GM19397 (cell line): ENCODE measurements at regions not wholly inside any gene's neighbourhood (a gene's known extent, or its start where the extent isn't known, plus 50 kb on each side); places are given as distances from the start of the nearest gene placed in this dataset.

ENCODE experiments used
- ATAC-seq: cut with Tn5 transposase; IDR thresholded peaks from one replicate; pipeline ENCODE4 v1.9.1; 2021; ENCODE audit warnings: mild to moderate bottlenecking, moderate library complexity; ENCODE audit not compliant: unreplicated experiment

DNA sequence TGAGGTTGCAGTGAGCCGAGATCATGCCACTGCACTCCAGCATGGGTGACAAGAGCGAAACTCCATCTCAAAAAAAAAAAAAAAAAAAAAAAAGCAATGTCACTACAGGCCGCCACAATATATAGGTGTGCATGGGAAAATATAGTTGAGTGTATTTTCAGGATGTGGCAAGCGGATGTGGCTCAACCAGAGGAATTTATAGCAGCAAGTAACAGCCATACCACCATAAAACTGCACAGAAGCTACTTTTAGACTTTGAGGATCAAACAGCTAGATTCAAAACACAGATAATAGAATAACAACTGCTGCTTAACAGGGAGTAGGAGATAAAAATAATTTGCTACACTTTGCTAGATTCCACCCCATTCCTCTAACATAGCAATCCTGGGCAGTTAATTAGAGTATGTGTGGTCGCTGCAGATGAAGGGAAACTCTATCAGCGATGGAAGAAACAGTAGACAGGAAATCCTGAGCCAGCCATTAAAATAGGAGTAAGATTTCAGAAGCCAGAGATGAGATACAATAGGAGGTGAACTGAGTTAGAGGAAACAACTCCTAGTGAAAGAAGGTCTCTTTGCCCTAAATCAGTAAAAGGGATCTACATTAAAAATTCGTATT lies 318.7 kb upstream of the STT3B start:
- ATAC-seq: no peak

DNA sequence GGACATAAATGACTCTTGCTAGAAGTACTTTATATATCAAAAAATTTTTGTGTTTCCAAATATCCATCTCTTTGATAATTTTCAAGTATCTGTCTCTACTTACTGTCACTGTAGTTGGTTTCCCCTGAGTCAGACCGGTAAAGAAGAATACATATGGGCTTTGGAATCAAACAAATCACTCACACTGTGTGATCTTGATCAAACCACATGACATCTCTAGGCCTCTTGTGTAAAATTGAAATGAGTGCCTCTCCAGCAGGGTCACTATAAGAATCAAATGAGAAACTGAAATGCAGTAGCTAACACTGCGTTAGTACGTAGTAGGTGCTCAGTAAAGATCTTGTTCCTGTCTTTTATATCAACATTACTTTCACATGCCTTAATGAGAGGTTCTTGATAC lies 314.6 kb upstream of the STT3B start:
- no peak for ATAC-seq

DNA sequence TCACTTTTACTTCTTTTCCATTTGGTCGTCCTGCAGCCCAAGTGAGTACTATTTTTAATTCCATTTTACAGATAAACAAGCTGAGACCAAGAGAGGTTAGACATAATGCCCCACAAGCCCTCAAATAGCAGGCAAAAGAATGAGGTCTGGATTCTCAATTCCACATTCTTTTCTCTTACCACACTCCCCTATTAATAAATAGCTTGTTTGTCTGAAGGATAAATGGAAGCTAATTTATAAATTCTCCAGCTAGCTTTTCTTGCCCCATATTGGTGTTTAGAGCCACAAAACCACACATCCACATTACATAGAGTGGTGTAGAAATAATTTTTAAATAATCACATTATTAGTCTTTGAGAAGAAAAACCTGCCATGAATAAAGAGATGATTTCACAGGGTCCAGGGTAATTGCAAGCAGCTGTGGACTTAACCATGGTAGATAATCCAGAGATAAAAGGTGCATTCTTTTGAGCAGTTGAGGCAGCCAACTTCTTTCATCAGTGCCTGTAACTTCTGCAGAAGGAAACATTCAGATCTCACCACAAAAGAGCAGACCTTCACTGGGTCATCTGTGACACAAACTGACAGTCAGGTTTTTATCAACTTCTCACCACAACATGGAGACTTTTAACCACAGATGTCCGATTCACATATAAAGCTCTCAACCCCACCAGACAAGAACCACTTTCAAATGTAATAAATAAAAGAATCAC lies 313.4 kb upstream of the STT3B start:
- no peak for ATAC-seq

DNA sequence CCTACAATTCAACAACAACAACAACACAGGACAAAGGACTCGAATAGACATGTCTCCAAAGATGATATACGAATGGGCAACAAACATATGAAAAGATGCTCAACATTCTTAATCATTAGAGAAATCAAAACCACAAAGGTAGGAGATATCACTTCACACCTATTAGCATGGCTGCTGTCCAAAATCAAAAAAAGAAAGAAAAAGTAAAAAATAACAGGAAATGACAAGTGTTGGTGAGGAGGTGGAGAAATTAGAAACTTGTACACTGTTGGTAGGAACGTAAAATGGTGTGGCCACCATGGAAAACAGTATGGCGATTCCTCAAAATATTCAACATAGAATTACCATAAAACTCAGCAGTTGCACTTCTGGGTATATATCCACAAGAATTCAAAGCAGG lies 312.3 kb upstream of the STT3B start:
- no peak for ATAC-seq

DNA sequence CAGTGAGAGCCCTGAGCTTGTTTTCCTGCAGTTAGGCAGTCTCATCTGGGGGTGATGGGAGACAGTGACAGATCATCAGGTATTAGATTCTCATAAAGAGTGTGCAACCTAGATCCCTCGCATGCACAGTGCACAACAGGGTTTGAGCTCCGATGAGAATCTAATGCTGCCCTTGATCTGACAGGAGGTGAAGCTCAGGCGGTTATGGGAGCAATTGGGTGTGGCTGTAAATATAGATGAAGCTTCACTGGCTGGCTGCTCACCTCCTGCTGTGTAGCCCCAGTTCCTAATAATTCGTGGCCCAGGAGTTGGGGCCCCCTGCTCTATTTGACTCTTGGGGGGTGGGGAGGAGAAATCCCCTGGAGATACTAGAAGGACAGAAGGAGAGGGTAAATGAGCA lies 309.4 kb upstream of the STT3B start:
- ATAC-seq: no peak

DNA sequence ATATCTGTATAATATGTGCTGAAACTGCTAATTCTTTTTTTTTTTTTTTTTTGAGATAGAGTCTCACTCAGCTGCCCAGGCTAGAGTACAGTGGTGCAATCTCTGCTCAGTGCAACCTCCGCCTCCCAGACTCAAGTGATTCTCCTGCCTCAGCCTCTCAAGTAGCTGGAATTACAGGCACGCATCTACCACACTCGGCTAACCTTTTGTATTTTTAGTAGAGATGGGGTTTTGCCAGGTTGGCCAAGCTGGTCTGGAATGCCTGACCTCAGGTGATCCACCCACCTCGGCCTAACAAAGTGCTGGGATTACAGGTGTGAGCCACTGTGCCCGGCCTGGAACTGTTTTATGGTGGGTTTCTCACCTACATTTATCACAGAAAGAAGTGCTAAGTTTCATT lies 307.8 kb upstream of the STT3B start:
- no peak for ATAC-seq

DNA sequence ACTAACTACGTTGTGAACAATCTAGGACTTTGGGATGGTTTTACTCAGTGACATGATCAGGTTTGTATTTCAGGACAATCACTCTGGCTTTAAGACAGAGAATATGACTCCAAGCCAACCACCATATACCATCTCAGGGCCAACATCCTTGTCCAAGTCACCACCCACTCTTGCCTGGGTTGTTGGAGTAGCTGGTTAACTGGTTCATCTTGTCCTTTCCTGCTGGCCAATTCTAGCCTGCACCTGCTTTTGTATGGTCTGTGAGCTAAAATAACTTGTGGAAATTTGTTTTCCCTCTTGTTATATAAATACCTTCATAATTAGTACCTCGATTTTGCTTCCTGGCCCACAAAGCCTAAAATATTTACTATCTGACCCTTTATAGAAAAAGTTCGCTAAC lies 306.8 kb upstream of the STT3B start:
- ATAC-seq: no peak

DNA sequence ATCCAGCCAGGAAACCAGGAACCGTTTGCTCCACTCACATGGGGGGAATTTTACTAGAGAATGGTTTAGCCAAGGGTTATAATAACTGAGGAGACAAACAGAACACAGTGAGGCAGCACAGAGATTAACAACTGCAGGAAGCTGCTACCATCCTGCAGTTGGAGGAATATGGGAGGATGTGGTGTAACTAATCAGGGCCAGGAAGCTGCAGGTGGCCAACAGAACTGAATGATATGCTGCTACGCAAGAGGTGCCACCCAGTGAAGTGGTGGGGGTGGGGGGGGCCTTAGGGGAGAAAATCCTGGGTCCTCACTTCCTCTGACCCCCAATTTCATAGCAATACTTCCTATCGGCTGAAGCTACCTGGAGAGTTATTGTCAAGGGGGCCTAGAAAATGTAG lies 306.4 kb upstream of the STT3B start:
- no peak for ATAC-seq

DNA sequence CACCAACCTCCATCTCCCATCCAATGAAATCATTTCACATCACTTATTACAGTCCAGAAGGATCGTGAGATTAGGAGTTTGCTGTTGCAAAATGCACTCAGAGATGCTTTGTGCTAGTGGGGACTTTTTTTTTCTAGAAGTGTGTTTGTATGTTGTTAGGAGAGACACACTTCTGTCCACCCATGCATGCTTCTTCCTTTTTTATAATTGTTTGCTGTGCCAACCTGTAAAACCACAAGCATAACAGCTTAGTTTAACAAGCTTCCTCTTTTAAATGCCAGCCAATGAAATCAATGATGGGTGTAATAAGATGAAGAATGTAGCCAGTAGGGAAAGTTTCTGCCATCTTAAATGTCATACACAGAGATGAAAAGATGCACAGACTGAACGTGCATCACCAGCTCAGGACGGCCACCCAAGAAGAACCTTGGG lies 305.6 kb upstream of the STT3B start:
- peak; percentile 46 for ATAC-seq

DNA sequence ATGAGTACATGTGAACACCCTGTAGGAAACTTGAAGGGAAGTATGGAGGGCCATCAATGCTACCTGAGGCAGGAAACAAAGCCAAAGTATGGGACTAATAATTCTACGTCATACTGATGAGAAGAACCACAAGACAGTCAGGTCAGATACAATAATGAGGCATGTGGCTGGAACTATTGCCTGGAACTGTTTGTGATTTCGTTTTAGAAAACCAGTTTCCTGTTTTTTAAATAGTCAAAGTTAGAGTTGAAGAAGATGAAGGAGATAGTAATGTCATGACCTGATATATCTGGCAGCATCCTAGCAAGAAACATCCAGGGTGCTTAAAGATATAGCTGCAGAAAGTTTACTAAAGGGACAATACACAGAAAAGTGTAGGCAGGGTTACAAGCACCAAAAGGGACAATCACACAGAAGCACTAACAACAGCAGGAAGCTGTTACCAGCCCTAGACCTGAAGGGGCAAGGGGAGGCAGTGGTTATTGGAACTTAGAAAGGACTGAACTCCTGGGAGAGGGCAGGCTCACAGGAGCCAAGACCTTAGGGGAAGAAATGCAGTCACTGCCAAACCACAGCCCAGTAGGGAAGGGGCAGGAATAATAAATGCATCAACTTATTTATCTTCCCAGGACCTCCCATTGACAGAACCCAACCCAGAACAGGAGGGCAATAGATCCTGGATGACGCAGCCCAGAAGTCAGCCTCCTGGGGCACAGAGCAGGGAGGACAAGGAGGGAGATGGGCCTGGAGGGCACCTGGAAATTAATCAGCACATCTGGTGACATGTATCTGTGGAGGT lies 302.1 kb upstream of the STT3B start:
- no peak for ATAC-seq

DNA sequence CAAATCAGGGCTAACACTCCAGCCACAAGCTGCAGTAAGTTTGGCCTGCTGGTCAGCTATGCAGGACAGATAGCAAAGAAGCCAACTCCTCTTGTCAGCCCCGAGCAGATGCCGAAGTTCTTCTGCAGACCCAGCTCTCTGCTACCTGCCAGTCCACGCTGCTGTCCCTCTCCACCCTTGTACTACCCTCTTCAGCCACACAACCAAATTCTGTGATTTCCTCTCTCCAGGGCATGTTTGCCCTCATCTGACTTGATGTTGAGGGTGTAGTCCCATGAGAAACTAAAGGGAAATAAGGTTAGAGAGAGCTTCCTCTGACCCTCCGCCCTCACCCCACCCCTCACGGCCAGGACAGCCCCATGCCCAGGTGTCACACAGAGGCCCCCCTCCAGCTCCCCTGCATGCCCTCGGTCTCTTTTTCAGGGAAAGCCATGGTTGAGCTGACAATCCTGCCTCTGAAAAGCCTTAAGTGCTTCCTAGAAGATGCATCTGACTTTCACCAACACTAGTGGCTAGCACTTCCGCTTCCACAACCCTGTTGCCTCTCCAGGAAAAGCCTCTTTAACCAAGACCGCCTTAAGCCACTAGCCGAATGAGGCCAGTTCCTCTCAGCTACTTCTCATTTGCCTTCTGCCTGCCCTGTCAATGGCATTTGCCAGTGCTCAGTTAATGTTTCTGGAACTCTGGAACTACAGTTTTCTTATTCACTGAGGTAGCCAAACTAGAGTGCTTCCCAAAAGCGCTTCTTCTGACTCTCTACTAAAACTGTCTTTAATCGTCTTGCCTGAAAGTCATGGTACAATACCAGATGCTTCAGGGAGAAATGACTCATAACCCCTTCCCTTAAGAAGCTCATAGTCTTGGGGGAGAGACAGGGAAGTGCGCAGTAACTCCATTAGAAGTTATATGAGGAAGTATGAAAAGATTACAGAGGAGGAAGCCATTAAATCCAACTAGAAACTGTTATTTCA lies 300.4 kb upstream of the STT3B start:
- peak; percentile 38 for ATAC-seq

DNA sequence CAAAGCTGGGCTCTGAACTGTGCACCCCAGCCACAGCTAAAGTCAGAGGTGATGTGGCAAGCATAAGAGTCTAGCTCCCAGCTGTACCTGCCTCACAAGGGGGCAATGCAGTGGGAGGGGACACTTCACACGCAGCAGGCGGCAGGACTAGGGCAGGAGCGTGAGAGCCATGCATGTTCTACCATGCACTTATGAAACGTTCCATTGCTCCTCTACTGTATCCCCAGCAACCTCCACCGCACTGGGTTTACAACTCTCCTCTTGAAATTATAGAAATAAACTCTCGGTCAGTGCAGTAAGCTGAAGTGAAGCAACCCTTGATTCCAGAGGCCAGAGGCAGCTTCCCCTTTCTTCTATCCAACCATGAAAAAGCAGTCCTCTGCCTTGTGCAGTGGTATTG lies 298.6 kb upstream of the STT3B start:
- no peak for ATAC-seq

DNA sequence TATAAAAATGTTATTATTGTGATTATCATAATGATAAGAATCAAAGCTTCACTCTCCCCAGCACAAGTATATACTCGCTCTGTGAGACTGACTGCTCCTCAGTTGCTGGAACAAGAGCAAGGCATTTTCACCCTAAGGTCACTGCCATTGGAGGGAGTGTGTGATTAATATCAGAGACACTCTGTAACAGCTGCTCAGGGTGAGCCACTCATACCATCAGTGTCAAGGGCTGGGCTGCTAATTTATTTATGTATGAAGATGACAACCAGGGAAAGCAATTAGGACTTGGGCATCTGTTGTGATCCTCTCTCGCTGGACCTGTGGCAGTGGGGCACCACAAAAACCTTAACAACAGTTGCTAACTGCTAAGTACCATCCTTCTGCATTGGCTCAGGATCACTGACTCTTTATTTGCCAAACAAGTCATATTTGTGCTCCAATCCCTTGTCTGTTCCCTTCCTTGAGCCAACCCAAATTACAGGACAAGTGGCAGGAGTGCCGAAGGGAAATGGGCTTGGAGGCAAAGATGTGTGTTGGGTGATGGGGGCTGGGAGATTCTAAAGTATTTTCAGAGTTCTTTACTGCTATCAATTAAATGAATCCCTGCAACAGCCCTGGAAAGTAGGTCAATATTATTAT lies 297.5 kb upstream of the STT3B start:
- no peak for ATAC-seq

DNA sequence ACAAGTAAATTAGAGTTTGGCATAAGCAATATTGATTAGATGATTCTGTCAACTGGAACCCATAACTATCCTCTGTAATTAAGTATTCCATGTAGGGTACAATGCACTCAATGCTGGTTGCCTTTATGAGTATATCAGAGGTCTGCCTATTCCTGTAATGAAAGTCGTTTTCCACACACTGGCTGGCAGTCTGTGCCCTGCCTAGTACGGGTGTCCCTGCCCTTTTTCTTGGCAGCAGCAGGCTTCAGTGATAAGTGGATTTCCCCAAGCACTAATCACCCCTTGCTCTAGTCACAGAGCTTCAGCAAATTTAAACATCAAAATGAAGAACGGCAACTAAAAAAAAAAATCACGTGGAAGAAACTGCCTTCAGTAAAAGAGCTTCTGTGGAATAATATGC lies 294.8 kb upstream of the STT3B start:
- ATAC-seq: no peak

DNA sequence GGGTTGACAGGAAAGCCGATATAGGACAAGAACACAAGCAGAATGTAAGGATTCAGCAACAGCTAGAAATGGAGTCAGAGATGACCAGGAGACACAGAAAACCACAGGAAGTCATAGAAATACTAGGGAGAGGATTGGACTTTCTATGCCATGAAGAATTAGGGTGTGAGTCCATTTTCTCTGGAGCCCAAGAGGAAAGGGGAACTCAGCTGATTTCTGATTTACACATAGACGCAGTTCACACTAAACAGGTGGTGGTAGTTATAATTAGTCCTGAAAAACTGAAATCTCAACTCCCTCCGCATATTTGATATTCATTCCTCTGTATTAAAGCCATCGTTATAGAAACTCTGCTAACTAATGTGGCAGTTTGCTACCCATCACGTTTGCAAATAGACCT lies 292.7 kb upstream of the STT3B start:
- no peak for ATAC-seq

DNA sequence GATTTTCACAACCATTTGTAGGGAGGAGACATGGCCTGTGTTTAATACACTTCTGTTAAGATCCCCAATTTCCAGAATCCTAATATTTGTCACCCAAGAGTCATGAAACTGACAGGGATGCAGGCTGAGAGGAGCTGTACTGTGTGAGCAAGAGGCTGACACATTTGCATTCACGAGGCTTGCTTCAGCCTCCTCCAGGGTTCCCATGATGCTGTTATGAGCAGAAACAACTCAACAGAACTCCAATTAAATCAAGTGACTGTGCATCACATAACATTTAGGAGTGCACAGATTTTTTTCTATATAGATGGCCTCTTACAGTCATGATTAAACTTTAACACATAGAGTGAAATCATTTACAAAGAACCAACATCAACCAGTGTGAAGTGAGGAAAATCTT lies 292.3 kb upstream of the STT3B start:
- no peak for ATAC-seq

DNA sequence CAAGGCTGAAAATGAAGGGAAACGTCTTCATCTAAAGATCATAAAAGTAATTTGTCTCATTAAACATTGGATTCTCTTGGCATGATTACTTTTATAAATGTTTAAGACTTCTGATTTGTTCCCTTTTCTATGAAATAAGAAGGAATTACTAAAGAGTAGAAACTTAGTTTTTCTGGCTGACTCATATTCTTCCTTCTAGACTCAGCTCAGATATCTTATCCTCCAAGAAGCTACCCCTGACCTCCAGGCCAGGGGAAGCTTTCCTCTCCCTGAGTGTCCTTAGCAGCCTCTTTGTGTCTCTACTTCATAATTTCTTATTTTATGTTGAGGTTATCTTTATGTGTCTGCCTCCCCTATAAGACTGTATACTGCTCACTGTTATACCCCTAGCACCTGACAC lies 291.9 kb upstream of the STT3B start:
- ATAC-seq: no peak

DNA sequence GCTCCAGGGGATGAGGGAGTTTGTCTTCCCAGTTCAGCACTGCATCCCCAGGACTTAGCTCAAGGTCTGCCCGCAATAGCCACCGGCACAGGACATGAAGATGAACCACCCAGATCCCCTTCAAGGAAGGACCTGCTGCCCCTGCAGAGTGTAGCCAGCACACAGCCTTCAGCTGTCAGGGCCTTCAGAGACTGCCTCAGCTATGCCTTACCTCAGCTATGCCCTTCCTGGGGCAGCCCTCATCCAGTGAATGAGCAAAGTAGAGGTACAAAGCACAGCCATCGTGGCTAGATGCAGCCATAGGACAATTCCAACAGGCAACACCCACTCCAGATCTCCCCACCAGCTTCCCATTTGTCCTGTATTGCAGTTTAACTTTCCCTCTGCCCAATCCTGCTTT lies 291.2 kb upstream of the STT3B start:
- ATAC-seq: no peak

DNA sequence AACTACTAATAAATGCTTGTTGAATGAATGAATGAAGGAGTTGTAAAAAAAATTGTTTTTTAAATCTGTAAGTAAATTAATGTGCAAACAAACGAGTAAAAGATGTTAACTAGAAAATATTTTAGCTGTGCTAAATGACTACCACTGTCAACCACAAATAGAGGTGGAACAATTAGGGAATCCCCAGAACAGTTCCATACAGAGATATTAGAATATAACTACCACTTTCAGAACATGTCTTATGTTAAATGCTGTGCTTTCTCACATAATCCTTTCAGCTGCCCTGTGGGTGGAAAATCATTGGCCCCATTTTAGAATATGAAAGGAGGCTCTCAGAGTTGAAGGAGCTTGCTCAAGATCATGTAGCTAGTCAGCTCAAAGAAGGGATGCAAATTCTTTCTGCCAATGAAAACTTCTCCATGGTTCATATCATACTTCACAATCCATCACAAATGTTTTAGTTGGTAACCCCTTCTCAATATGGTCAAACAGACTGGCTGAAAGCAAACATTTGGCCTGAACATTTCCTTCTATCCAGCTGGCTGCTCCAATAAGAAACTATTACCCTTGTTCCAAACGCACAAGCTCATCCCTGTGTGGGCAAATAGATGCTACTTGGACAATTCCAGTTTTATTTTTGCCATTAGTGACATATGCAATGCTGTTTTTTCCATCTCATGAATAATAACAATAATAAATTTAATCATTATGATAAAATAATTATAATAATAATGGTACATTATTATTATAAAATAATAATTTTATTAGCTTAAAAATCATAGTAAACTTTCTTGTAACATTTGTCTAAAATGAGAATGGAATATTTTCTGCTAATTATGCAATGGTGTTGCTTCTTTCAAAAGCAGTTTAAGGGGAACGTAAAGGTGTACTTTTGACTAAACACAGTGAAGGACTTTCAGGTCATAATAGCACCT lies 290.4 kb upstream of the STT3B start:
- peak; percentile 52 for ATAC-seq
